ENCODE measurements at regions not wholly inside any gene's neighbourhood (a gene's known extent, or its start where the extent isn't known, plus 50 kb on each side); places are given as distances from the start of the nearest gene placed in this dataset.

DNA sequence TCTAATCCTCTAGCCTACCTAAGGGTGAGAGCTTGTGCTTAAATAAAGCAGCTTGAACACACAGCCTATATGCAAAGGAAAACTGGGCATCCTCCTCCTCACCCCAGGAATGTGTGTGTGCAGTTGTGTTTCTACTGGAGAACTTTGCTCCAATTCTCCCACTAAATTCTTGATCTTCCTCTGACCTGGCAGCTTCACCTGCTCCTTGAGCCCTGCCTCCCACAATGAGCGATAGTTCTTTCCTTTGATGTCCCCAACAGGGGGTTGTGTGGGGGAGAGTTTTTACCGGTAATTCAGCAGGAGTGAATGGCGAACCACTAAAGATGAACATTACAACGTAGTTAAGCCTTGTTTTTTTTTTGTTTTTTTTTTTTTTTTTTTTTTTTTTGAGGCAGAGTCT lies 113.5 kb upstream of the RCN1 start:
- TF ChIP-seq, protein P1, sequence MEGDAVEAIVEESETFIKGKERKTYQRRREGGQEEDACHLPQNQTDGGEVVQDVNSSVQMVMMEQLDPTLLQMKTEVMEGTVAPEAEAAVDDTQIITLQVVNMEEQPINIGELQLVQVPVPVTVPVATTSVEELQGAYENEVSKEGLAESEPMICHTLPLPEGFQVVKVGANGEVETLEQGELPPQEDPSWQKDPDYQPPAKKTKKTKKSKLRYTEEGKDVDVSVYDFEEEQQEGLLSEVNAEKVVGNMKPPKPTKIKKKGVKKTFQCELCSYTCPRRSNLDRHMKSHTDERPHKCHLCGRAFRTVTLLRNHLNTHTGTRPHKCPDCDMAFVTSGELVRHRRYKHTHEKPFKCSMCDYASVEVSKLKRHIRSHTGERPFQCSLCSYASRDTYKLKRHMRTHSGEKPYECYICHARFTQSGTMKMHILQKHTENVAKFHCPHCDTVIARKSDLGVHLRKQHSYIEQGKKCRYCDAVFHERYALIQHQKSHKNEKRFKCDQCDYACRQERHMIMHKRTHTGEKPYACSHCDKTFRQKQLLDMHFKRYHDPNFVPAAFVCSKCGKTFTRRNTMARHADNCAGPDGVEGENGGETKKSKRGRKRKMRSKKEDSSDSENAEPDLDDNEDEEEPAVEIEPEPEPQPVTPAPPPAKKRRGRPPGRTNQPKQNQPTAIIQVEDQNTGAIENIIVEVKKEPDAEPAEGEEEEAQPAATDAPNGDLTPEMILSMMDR (conservative IDR thresholded peaks at IDR 0.05 in 1 of 2, IDR thresholded peaks at IDR 0.05 in 1 of 2; ENCODE audit: low read depth in 1 of 2, low read length in 2 of 2): no peak
- no peak for TF ChIP-seq EZH2 (IDR thresholded peaks at IDR 0.05; ENCODE audit: low read length, missing control alignments)
